Tibial artery (tissue), 4 donors: ENCODE measurements at regions not wholly inside any gene's neighbourhood (a gene's known extent, or its start where the extent isn't known, plus 50 kb on each side); places are given as distances from the start of the nearest gene placed in this dataset.

Experiments
- DNase-seq, 2 donors: peaks; one replicate each; pipeline ENCODE4 v3.0.0-alpha.2; 2019
- H3K27ac ChIP-seq, 2 donors: fragments of 200-600 bp; sonication (generic) in 1 of 2; 1 replicate in 1 of 2; 2 replicates in 1 of 2; pipeline ENCODE4 v1.5.1; 2018 to 2019; ENCODE audit warnings: mild to moderate bottlenecking in 1 of 2
- H3K27me3 ChIP-seq, 2 donors: fragments of 200-600 bp; sonication (generic) in 1 of 2; one replicate each; pipeline versions ENCODE4 v1.5.1 to v1.6.0; 2016 to 2019
- H3K36me3 ChIP-seq, 3 donors: fragments of 200-600 bp; sonication (generic) in 2 of 3; one replicate each; pipeline ENCODE4 v1.5.1; 2016 to 2019; ENCODE audit warnings: mild to moderate bottlenecking in 2 of 3
- H3K4me1 ChIP-seq, 4 donors: fragments of 200-600 bp; sonication (generic) in 2 of 4; 1 replicate in 3 of 4; 2 replicates in 1 of 4; pipeline ENCODE4 v1.5.1; 2016 to 2019
- H3K4me3 ChIP-seq, 2 donors: fragments of 200-600 bp; sonication (generic) in 1 of 2; 1 replicate in 1 of 2; 2 replicates in 1 of 2; pipeline ENCODE4 v1.5.1; 2018 to 2019; ENCODE audit warnings: mild to moderate bottlenecking in 2 of 2
- H3K9me3 ChIP-seq, 3 donors: fragments of 200-600 bp; sonication (generic) in 1 of 3; one replicate each; pipeline ENCODE4 v1.5.1; 2016 to 2019
- CTCF ChIP-seq, 2 experiments: fragments of 200-600 bp in 1 of 2; fragments of 450-650 bp in 1 of 2; IDR thresholded peaks; one replicate each; pipeline ENCODE4 v1.5.1; 2017 to 2019; ENCODE audit warnings: antibody characterized with exemption in 2 of 2, mild to moderate bottlenecking in 1 of 2, moderate library complexity in 1 of 2
- intact Hi-C: fragments of 100-400 bp; cut with DNase I; formaldehyde crosslinking; loops from one replicate; pipeline ENCODE4 v1.15.0; 2023; ENCODE audit warnings: low total_unique reads

- no peak for DNase-seq
- H3K9me3 ChIP-seq: no peaks in the 10 kb centered on the region
- no peak overlapping the region for H3K27ac ChIP-seq
- no peak for TF ChIP-seq CTCF (IDR thresholded peaks at IDR 0.05)
- no peak overlapping the region for H3K4me3 ChIP-seq
- no peaks in the 10 kb centered on the region for H3K4me1 ChIP-seq
- H3K27me3 ChIP-seq: no peaks in the 10 kb centered on the region
- intact Hi-C loops: no loop called here
- no peaks in the 10 kb centered on the region for H3K36me3 ChIP-seq
Measured at GRCh38 chr10:118911363-118911762, 118.2 kb upstream of the NANOS1 start.

- intact Hi-C loops: no loop called here
- H3K36me3 ChIP-seq: no peaks in the 10 kb centered on the region
- H3K27me3 ChIP-seq: no peaks in the 10 kb centered on the region
- H3K4me1 ChIP-seq: no peaks in the 10 kb centered on the region
- H3K4me3 ChIP-seq: no peak overlapping the region
- no peak for TF ChIP-seq CTCF (IDR thresholded peaks at IDR 0.05)
- DNase-seq: no peak
- H3K9me3 ChIP-seq: no peaks in the 10 kb centered on the region
- no peak overlapping the region for H3K27ac ChIP-seq
Measured at GRCh38 chr10:118912961-118913600, 116.4 kb upstream of the NANOS1 start.

GRCh38 chr10:118913825-118914224 lies 115.7 kb upstream of the NANOS1 start:
- Histone ChIP-seq H3K27me3 (no peaks in the 10 kb centered on the region), H3K36me3 (no peaks in the 10 kb centered on the region), H3K9me3 (no peaks in the 10 kb centered on the region), H3K4me1 (no peaks in the 10 kb centered on the region), H3K27ac (no peak overlapping the region), H3K4me3 (no peak overlapping the region)
- TF ChIP-seq CTCF (IDR thresholded peaks at IDR 0.05): no peak
- intact Hi-C loops: no loop called here
- DNase-seq: no peak

GRCh38 chr10:118914629-118915028 lies 114.9 kb upstream of the NANOS1 start:
- no peak for DNase-seq
- no peak overlapping the region for H3K4me3 ChIP-seq
- intact Hi-C loops: no loop called here
- H3K9me3 ChIP-seq: no peaks in the 10 kb centered on the region
- no peak overlapping the region for H3K27ac ChIP-seq
- H3K4me1 ChIP-seq: no peaks in the 10 kb centered on the region
- no peak for TF ChIP-seq CTCF (IDR thresholded peaks at IDR 0.05)
- H3K27me3 ChIP-seq: no peaks in the 10 kb centered on the region
- H3K36me3 ChIP-seq: no peaks in the 10 kb centered on the region

- Histone ChIP-seq H3K4me1 (no peaks in the 10 kb centered on the region), H3K9me3 (no peaks in the 10 kb centered on the region), H3K4me3 (no peak overlapping the region), H3K27ac (no peak overlapping the region), H3K36me3 (no peaks in the 10 kb centered on the region), H3K27me3 (no peaks in the 10 kb centered on the region)
- intact Hi-C loops: no loop called here
- no peak for TF ChIP-seq CTCF (IDR thresholded peaks at IDR 0.05)
- DNase-seq: no peak
Measured at GRCh38 chr10:118915161-118915560, 114.4 kb upstream of the NANOS1 start.

- H3K4me1 ChIP-seq: no peaks in the 10 kb centered on the region
- TF ChIP-seq CTCF (IDR thresholded peaks at IDR 0.05): no peak
- no peaks in the 10 kb centered on the region for H3K9me3 ChIP-seq
- no peak for DNase-seq
- no peaks in the 10 kb centered on the region for H3K36me3 ChIP-seq
- H3K27ac ChIP-seq: no peak overlapping the region
- H3K4me3 ChIP-seq: no peak overlapping the region
- intact Hi-C loops: no loop called here
- no peaks in the 10 kb centered on the region for H3K27me3 ChIP-seq
Measured at GRCh38 chr10:118916777-118917176, 112.7 kb upstream of the NANOS1 start.
